T-cell (primary cell): ENCODE measurements at regions not wholly inside any gene's neighbourhood (a gene's known extent, or its start where the extent isn't known, plus 50 kb on each side); places are given as distances from the start of the nearest gene placed in this dataset.

Experiments used
- ATAC-seq, 4 experiments: fragments of 200-7000 bp in 3 of 4; fragments of 150-1000 bp in 1 of 4; cut with Tn5 transposase; replicated peaks in 1 of 4; 1 replicate in 3 of 4; 2 replicates in 1 of 4; pipeline ENCODE4 v1.10.0; 2021; ENCODE audit warnings: moderate library complexity in 3 of 4, mild to moderate bottlenecking in 2 of 4, moderate number of reproducible peaks in 1 of 4
- CTCF ChIA-PET, 2 donors: fragments of 300-600 bp; sonication (Branson Sonifier 250); formaldehyde crosslinking; loops; one replicate each; lab custom pipeline; 2022; ENCODE audit warnings: antibody characterized with exemption in 2 of 2; lab: Charles Lee
- POLR2A ChIA-PET, 2 donors: fragments of 300-600 bp; sonication (Branson Sonifier 250); formaldehyde crosslinking; loops; one replicate each; lab custom pipeline; 2022; ENCODE audit warnings: antibody characterized with exemption in 2 of 2; lab: Charles Lee
- DNase-seq, 35 experiments: peaks; one replicate each; pipeline versions ENCODE4 v3.0.0 to v3.0.0-alpha.2; 2013 to 2023
- H3K27ac ChIP-seq: one replicate; pipeline ENCODE4 v1.5.1; 2013; ENCODE audit warnings: low read length
- H3K27me3 ChIP-seq, 2 experiments: replicated peaks in 1 of 2; 1 replicate in 1 of 2; 2 replicates in 1 of 2; pipeline versions ENCODE4 v1.6.1 to v1.7.0; 2013; ENCODE audit warnings: low read length in 1 of 2, mixed read lengths in 1 of 2; ENCODE audit not compliant: control insufficient read depth in 2 of 2, insufficient read depth in 2 of 2; ENCODE audit errors: extremely low read depth in 1 of 2
- H3K36me3 ChIP-seq, 2 donors: 1 replicate in 1 of 2; 2 replicates in 1 of 2; pipeline versions ENCODE4 v1.6.1 to v1.7.0; 2013; ENCODE audit warnings: low read length in 1 of 2; ENCODE audit not compliant: control insufficient read depth in 2 of 2, insufficient read depth in 1 of 2; ENCODE audit errors: extremely low read depth in 1 of 2
- H3K4me1 ChIP-seq, 2 experiments: 1 replicate in 1 of 2; 2 replicates in 1 of 2; pipeline versions ENCODE4 v1.6.1 to v1.7.0; 2013; ENCODE audit warnings: low read length in 2 of 2, mixed read lengths in 1 of 2; ENCODE audit not compliant: insufficient read depth in 2 of 2, control insufficient read depth in 1 of 2; ENCODE audit errors: extremely low read depth in 1 of 2
- H3K4me3 ChIP-seq, 2 donors: 1 replicate in 1 of 2; 2 replicates in 1 of 2; pipeline versions ENCODE4 v1.5.1 to v1.7.0; 2013; ENCODE audit warnings: mild to moderate bottlenecking in 2 of 2, low read length in 1 of 2, moderate library complexity in 1 of 2; ENCODE audit not compliant: control insufficient read depth in 1 of 2; ENCODE audit errors: extremely low read depth in 1 of 2
- H3K9me3 ChIP-seq: 2 replicates; pipeline ENCODE4 v1.7.0; 2013
- H3K27ac Mint-ChIP-seq, 2 donors: one replicate each; pipeline ENCODE4 v1.8.0; 2020 to 2021; ENCODE audit warnings: mild to moderate bottlenecking in 2 of 2, mixed read lengths in 2 of 2
- H3K27me3 Mint-ChIP-seq, 2 donors: one replicate each; pipeline ENCODE4 v1.8.0; 2021 to 2022; ENCODE audit warnings: mixed read lengths in 2 of 2
- H3K36me3 Mint-ChIP-seq: one replicate; pipeline ENCODE4 v1.8.0; 2021; ENCODE audit warnings: mixed read lengths
- H3K4me1 Mint-ChIP-seq, 3 donors: one replicate each; pipeline ENCODE4 v1.8.0; 2020 to 2022; ENCODE audit warnings: mixed read lengths in 3 of 3, mild to moderate bottlenecking in 1 of 3
- H3K4me3 Mint-ChIP-seq, 3 donors: one replicate each; pipeline ENCODE4 v1.8.0; 2020 to 2022; ENCODE audit warnings: mild to moderate bottlenecking in 3 of 3, mixed read lengths in 3 of 3, moderate library complexity in 3 of 3
- H3K9me3 Mint-ChIP-seq, 3 donors: one replicate each; pipeline ENCODE4 v1.8.0; 2020 to 2022; ENCODE audit warnings: mixed read lengths in 3 of 3
- WGBS: methylation state at CpG from one replicate; pipeline ENCODE4 v1.1.5; 2013; ENCODE audit warnings: missing lambda C conversion rate; ENCODE audit not compliant: insufficient coverage; 5-methylcytosine and 5-hydroxymethylcytosine counted together

GRCh38 chr1:239049571-239049970 lies 336.8 kb upstream of the CHRM3 start:
- ChIA-PET POLR2A (no interaction called here), CTCF (no interaction called here)
- no peaks in the 10 kb centered on the region for H3K27me3 Mint-ChIP-seq
- DNase-seq (no peak), ATAC-seq (no peak)
- H3K36me3 ChIP-seq = no peaks in the 10 kb centered on the region
- H3K27ac Mint-ChIP-seq = no peak overlapping the region
- peaks cover 0 to 17% (median 6%) of the 10 kb centered on the region in 3 donors for H3K9me3 Mint-ChIP-seq
- no peaks in the 10 kb centered on the region for H3K9me3 ChIP-seq
- no peak overlapping the region for H3K27ac ChIP-seq
- no peaks in the 10 kb centered on the region for H3K36me3 Mint-ChIP-seq
- H3K27me3 ChIP-seq = no peaks in the 10 kb centered on the region
- H3K4me3 Mint-ChIP-seq = no peak overlapping the region
- H3K4me3 ChIP-seq = no peak overlapping the region
- H3K4me1 ChIP-seq = no peaks in the 10 kb centered on the region
- no peaks in the 10 kb centered on the region for H3K4me1 Mint-ChIP-seq

- H3K4me3 Mint-ChIP-seq = no peak overlapping the region
- H3K4me1 ChIP-seq = no peaks in the 10 kb centered on the region
- ChIA-PET POLR2A (no interaction called here), CTCF (interaction anchor here in 1 of 2 donors (0.7 kb wide), 1 partner anchor 7 kb away, joined by 4 read pairs; no protein-coding TSS in a partner anchor)
- ATAC-seq = no peak
- no peaks in the 10 kb centered on the region for H3K36me3 Mint-ChIP-seq
- H3K36me3 ChIP-seq = no peaks in the 10 kb centered on the region
- H3K27ac Mint-ChIP-seq = no peak overlapping the region
- H3K4me3 ChIP-seq = no peak overlapping the region
- no peak for DNase-seq
- peaks cover 0 to 11% (median 4%) of the 10 kb centered on the region in 3 donors for H3K9me3 Mint-ChIP-seq
- no peaks in the 10 kb centered on the region for H3K9me3 ChIP-seq
- H3K27ac ChIP-seq = no peak overlapping the region
- no peaks in the 10 kb centered on the region for H3K4me1 Mint-ChIP-seq
- WGBS = 71% methylated on average over 2 of the region's 3 CpGs
- no peaks in the 10 kb centered on the region for H3K27me3 ChIP-seq
- H3K27me3 Mint-ChIP-seq = no peaks in the 10 kb centered on the region
Measured at GRCh38 chr1:239044829-239045228, 341.5 kb upstream of the CHRM3 start.

GRCh38 chr1:239040523-239040922 lies 345.8 kb upstream of the CHRM3 start:
- DNase-seq (no peak), ATAC-seq (no peak)
- no peak overlapping the region for H3K4me3 ChIP-seq
- no CpG with 5 or more reads among the region's 2 CpGs for WGBS
- Mint-ChIP-seq H3K4me1 (no peaks in the 10 kb centered on the region), H3K9me3 (peaks cover 4 to 9% (median 5%) of the 10 kb centered on the region in 3 donors), H3K27me3 (no peaks in the 10 kb centered on the region), H3K4me3 (no peak overlapping the region), H3K36me3 (no peaks in the 10 kb centered on the region), H3K27ac (no peak overlapping the region)
- peaks cover 3% of the 10 kb centered on the region for H3K9me3 ChIP-seq
- no peaks in the 10 kb centered on the region for H3K4me1 ChIP-seq
- H3K27me3 ChIP-seq = no peaks in the 10 kb centered on the region
- no peak overlapping the region for H3K27ac ChIP-seq
- no peaks in the 10 kb centered on the region for H3K36me3 ChIP-seq
- CTCF ChIA-PET = no interaction called here
- POLR2A ChIA-PET = no interaction called here

GRCh38 chr1:239031310-239031709 lies 355.1 kb upstream of the CHRM3 start:
- H3K9me3 Mint-ChIP-seq = peaks cover 5 to 6% (median 5%) of the 10 kb centered on the region in 3 donors
- no peak for ATAC-seq

GRCh38 chr1:239025997-239026694 lies 360.2 kb upstream of the CHRM3 start:
- Histone ChIP-seq H3K36me3 (no peaks in the 10 kb centered on the region), H3K27ac (no peak overlapping the region), H3K4me1 (no peaks in the 10 kb centered on the region), H3K27me3 (no peaks in the 10 kb centered on the region), H3K4me3 (no peak overlapping the region), H3K9me3 (no peaks in the 10 kb centered on the region)
- H3K27me3 Mint-ChIP-seq = no peaks in the 10 kb centered on the region
- no peak overlapping the region for H3K4me3 Mint-ChIP-seq
- H3K36me3 Mint-ChIP-seq = no peaks in the 10 kb centered on the region
- DNase-seq (no peak), ATAC-seq (no peak)
- POLR2A ChIA-PET = no interaction called here
- no peak overlapping the region for H3K27ac Mint-ChIP-seq
- CTCF ChIA-PET = no interaction called here
- no peaks in the 10 kb centered on the region for H3K4me1 Mint-ChIP-seq
- H3K9me3 Mint-ChIP-seq = peaks cover 3 to 8% (median 4%) of the 10 kb centered on the region in 3 donors
- no CpG with 5 or more reads among the region's 7 CpGs for WGBS

More at GRCh38 chr1:239031310-239031709, 355.1 kb upstream of the CHRM3 start:
- Histone ChIP-seq H3K27ac (no peak overlapping the region), H3K27me3 (no peaks in the 10 kb centered on the region), H3K4me3 (no peak overlapping the region), H3K36me3 (no peaks in the 10 kb centered on the region), H3K9me3 (peaks cover 3% of the 10 kb centered on the region), H3K4me1 (no peaks in the 10 kb centered on the region)
- ChIA-PET POLR2A (no interaction called here), CTCF (no interaction called here)
- 80% methylated on average over 1 of the region's 5 CpGs for WGBS
- no peak overlapping the region for H3K4me3 Mint-ChIP-seq
- H3K4me1 Mint-ChIP-seq = no peaks in the 10 kb centered on the region
- H3K27ac Mint-ChIP-seq = no peak overlapping the region
- no peak for DNase-seq
- no peaks in the 10 kb centered on the region for H3K27me3 Mint-ChIP-seq
- no peaks in the 10 kb centered on the region for H3K36me3 Mint-ChIP-seq

- Mint-ChIP-seq H3K36me3 (no peaks in the 10 kb centered on the region), H3K9me3 (peaks cover 0 to 9% (median 5%) of the 10 kb centered on the region in 3 donors), H3K27ac (no peak overlapping the region), H3K4me3 (no peak overlapping the region), H3K27me3 (no peaks in the 10 kb centered on the region), H3K4me1 (no peaks in the 10 kb centered on the region)
- ChIA-PET POLR2A (no interaction called here), CTCF (no interaction called here)
- no peaks in the 10 kb centered on the region for H3K36me3 ChIP-seq
- no peak overlapping the region for H3K4me3 ChIP-seq
- WGBS = 90% methylated on average over 7 of the region's 7 CpGs
- DNase-seq (no peak), ATAC-seq (no peak)
- no peak overlapping the region for H3K27ac ChIP-seq
- no peaks in the 10 kb centered on the region for H3K27me3 ChIP-seq
- H3K4me1 ChIP-seq = no peaks in the 10 kb centered on the region
- no peaks in the 10 kb centered on the region for H3K9me3 ChIP-seq
Measured at GRCh38 chr1:239025223-239025622, 361.1 kb upstream of the CHRM3 start.
